ENCODE measurements at regions not wholly inside any gene's neighbourhood (a gene's known extent, or its start where the extent isn't known, plus 50 kb on each side); places are given as distances from the start of the nearest gene placed in this dataset.

DNA sequence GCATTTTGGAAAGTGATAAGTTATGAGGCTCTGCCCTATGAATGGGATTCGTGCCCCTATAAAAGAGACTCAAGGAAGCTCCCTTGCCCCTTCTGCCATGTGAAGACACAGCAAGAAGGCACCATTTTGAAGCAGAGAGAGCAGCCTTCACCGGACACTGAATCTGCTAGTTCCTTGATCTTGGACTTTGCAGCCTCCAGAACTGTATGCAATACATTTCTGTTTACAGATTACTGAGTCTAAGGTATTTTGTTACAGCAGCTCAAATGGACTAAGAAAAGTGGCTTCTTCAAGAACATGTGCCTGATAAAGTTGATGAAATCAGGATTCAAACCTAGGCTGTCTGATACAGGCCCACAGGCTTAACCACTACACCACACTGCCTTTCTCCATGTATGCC is 131.6 kb upstream of the MAP3K1 start:
- TF ChIP-seq SIN3A (IDR thresholded peaks at IDR 0.05; ENCODE audit: borderline replicate concordance, insufficient read depth, low read length) (no peak), FOXP2 (optimal IDR thresholded peaks at IDR 0.05; ENCODE audit: borderline replicate concordance, extremely low read depth, extremely low read length, insufficient read depth) (no peak), POLR2AphosphoS5 (IDR thresholded peaks at IDR 0.05; ENCODE audit: low read depth, low read length) (no peak), TAF1 (IDR thresholded peaks at IDR 0.05; ENCODE audit: borderline replicate concordance, insufficient read depth, low read length) (no peak)
- TF ChIP-seq, protein P1, sequence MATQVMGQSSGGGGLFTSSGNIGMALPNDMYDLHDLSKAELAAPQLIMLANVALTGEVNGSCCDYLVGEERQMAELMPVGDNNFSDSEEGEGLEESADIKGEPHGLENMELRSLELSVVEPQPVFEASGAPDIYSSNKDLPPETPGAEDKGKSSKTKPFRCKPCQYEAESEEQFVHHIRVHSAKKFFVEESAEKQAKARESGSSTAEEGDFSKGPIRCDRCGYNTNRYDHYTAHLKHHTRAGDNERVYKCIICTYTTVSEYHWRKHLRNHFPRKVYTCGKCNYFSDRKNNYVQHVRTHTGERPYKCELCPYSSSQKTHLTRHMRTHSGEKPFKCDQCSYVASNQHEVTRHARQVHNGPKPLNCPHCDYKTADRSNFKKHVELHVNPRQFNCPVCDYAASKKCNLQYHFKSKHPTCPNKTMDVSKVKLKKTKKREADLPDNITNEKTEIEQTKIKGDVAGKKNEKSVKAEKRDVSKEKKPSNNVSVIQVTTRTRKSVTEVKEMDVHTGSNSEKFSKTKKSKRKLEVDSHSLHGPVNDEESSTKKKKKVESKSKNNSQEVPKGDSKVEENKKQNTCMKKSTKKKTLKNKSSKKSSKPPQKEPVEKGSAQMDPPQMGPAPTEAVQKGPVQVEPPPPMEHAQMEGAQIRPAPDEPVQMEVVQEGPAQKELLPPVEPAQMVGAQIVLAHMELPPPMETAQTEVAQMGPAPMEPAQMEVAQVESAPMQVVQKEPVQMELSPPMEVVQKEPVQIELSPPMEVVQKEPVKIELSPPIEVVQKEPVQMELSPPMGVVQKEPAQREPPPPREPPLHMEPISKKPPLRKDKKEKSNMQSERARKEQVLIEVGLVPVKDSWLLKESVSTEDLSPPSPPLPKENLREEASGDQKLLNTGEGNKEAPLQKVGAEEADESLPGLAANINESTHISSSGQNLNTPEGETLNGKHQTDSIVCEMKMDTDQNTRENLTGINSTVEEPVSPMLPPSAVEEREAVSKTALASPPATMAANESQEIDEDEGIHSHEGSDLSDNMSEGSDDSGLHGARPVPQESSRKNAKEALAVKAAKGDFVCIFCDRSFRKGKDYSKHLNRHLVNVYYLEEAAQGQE (IDR thresholded peaks at IDR 0.05; ENCODE audit: insufficient read depth in 1 of 2, low read depth in 2 of 2, low read length in 2 of 2): no peak

DNA sequence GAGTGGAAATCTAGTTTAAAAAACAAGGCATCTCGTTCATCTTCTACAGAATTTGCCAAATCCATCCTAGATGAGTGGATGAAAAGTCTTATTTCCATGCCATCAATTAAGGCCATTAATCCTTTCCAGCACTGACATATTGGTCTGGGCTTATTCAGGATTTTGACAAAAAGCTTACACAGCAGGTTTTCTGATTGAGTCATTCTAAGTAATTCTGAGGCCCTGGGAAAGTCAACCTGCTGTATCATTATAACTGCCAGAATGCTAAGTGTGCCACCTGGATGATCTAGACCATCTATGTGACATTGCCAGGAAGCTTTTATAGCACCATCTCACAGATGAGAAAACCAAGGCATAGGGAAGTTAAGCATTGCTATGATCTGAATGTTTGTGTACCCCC is 132.1 kb upstream of the MAP3K1 start:
- no peak for TF ChIP-seq SIN3A (IDR thresholded peaks at IDR 0.05; ENCODE audit: borderline replicate concordance, insufficient read depth, low read length)
- TF ChIP-seq, protein P1 (IDR thresholded peaks at IDR 0.05; ENCODE audit: insufficient read depth in 1 of 2, low read depth in 2 of 2, low read length in 2 of 2): no peak
- TF ChIP-seq FOXP2 (optimal IDR thresholded peaks at IDR 0.05; ENCODE audit: borderline replicate concordance, extremely low read depth, extremely low read length, insufficient read depth): no peak
- no peak for TF ChIP-seq TAF1 (IDR thresholded peaks at IDR 0.05; ENCODE audit: borderline replicate concordance, insufficient read depth, low read length)
- no peak for TF ChIP-seq POLR2AphosphoS5 (IDR thresholded peaks at IDR 0.05; ENCODE audit: low read depth, low read length)

DNA sequence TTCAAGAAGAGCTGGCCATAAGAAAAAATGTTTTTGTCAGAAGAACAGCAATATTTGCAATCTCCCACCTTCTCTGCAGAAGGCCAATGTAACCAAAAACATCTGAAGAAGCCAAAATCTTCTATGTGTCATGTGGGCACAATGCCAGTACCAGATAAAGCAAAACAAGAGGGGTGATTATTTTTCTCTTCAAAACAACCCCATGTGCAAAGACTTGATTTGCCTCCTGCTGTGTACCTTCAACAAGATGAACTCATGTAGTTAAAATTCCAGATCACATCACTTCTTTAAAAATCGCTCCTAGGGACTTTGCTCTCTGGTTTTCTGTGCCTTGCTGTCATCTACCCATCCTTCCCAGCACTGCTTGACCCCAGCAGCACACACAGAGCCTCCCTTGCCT is 134.0 kb upstream of the MAP3K1 start:
- TF ChIP-seq POLR2AphosphoS5 (IDR thresholded peaks at IDR 0.05; ENCODE audit: low read depth, low read length) (no peak), SIN3A (IDR thresholded peaks at IDR 0.05; ENCODE audit: borderline replicate concordance, insufficient read depth, low read length) (no peak), TAF1 (IDR thresholded peaks at IDR 0.05; ENCODE audit: borderline replicate concordance, insufficient read depth, low read length) (no peak), FOXP2 (optimal IDR thresholded peaks at IDR 0.05; ENCODE audit: borderline replicate concordance, extremely low read depth, extremely low read length, insufficient read depth) (no peak)
- TF ChIP-seq, protein P1 (IDR thresholded peaks at IDR 0.05; ENCODE audit: insufficient read depth in 1 of 2, low read depth in 2 of 2, low read length in 2 of 2): no peak

DNA sequence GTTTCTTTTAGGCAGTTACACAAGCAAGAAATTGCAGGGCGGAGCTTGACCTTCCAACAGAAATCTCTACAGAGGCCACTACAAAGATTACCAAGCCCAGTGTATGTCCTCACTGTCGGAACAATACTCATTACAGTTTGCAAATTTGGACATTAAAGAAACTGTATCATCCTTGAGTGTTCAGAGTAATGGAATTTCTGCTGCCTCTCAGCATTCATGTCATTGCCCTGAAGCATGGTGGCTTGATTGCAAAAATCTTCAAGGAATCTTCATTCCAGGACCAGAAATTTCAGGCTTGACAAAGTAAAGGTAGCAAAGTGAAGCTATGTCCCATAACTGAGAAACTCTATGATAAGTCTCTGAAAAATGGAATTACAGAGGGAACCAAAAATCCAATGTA is 134.6 kb upstream of the MAP3K1 start:
- no peak for TF ChIP-seq SIN3A (IDR thresholded peaks at IDR 0.05; ENCODE audit: borderline replicate concordance, insufficient read depth, low read length)
- no peak for TF ChIP-seq FOXP2 (optimal IDR thresholded peaks at IDR 0.05; ENCODE audit: borderline replicate concordance, extremely low read depth, extremely low read length, insufficient read depth)
- TF ChIP-seq, protein P1 (IDR thresholded peaks at IDR 0.05; ENCODE audit: insufficient read depth in 1 of 2, low read depth in 2 of 2, low read length in 2 of 2): no peak
- TF ChIP-seq POLR2AphosphoS5 (IDR thresholded peaks at IDR 0.05; ENCODE audit: low read depth, low read length): no peak
- no peak for TF ChIP-seq TAF1 (IDR thresholded peaks at IDR 0.05; ENCODE audit: borderline replicate concordance, insufficient read depth, low read length)

Measured in PFSK-1 (cell line).